PFSK-1 (cell line): ENCODE measurements at regions not wholly inside any gene's neighbourhood (a gene's known extent, or its start where the extent isn't known, plus 50 kb on each side); places are given as distances from the start of the nearest gene placed in this dataset.

Source experiments
- POLR2AphosphoS5 ChIP-seq: IDR thresholded peaks from 2 replicates; pipeline ENCODE4 v1.6.1; 2012; ENCODE audit warnings: low read depth, mild to moderate bottlenecking, control low read depth, low read length, moderate library complexity
- TAF1 ChIP-seq: IDR thresholded peaks from 2 replicates; pipeline ENCODE4 v1.6.1; 2012; ENCODE audit warnings: low read length, control low read depth, borderline replicate concordance; ENCODE audit not compliant: insufficient read depth

- TF ChIP-seq POLR2AphosphoS5 (no peak), TAF1 (no peak)
These were observed 65.9 kb upstream of the RARB start for GRCh38 chr3:25362118-25362517.
